SU-DHL-6 (cell line): ENCODE measurements at regions not wholly inside any gene's neighbourhood (a gene's known extent, or its start where the extent isn't known, plus 50 kb on each side); places are given as distances from the start of the nearest gene placed in this dataset.

ENCODE experiments used
- H2AFZ ChIP-seq: fragments of 200-600 bp; sonication (generic); 2 replicates; pipeline ENCODE4 v1.6.1; 2014; ENCODE audit warnings: low read depth, mild to moderate bottlenecking, moderate library complexity, mixed read lengths, antibody characterized with exemption, low read length; ENCODE audit not compliant: severe bottlenecking
- H3F3A ChIP-seq: fragments of 200-600 bp; shearing (Covaris generic); 2 replicates; pipeline ENCODE4 v1.6.0; 2016; ENCODE audit warnings: antibody characterized with exemption, mild to moderate bottlenecking; ENCODE audit not compliant: insufficient read depth
- H3K27ac ChIP-seq: fragments of 200-600 bp; sonication (generic); 2 replicates; pipeline ENCODE4 v1.5.1; 2016; ENCODE audit warnings: low read depth, mild to moderate bottlenecking, low read length, moderate library complexity, mixed read lengths
- H3K27me3 ChIP-seq: fragments of 200-600 bp; sonication (generic), shearing (Covaris generic); 2 replicates; pipeline ENCODE4 v1.6.0; 2014; ENCODE audit warnings: mild to moderate bottlenecking, low read length
- H3K36me3 ChIP-seq: fragments of 200-600 bp; sonication (generic); 2 replicates; pipeline ENCODE4 v1.6.1; 2014; ENCODE audit warnings: mild to moderate bottlenecking, low read length, mixed read lengths
- H3K4me2 ChIP-seq: fragments of 300-600, 200-600 bp; shearing (Covaris generic), sonication (generic); 2 replicates; pipeline ENCODE4 v1.6.0; 2014; ENCODE audit warnings: low read length, low read depth, mild to moderate bottlenecking; ENCODE audit not compliant: poor library complexity, severe bottlenecking
- H3K4me3 ChIP-seq: fragments of 200-600 bp; sonication (generic); 2 replicates; pipeline ENCODE4 v1.5.1; 2014; ENCODE audit warnings: antibody characterized with exemption, low read length, mild to moderate bottlenecking, mixed read lengths; ENCODE audit not compliant: insufficient read depth, poor library complexity, severe bottlenecking
- H3K79me2 ChIP-seq: fragments of 200-600 bp; sonication (generic); 2 replicates; pipeline ENCODE4 v1.6.1; 2014; ENCODE audit warnings: mild to moderate bottlenecking, low read length, moderate library complexity; ENCODE audit not compliant: insufficient read depth
- H3K9ac ChIP-seq: fragments of 200-600 bp; sonication (generic); 2 replicates; pipeline ENCODE4 v1.7.0; 2014; ENCODE audit warnings: mild to moderate bottlenecking, low read length
- H3K9me2 ChIP-seq: fragments of 200-600 bp; sonication (generic); replicated peaks from 2 replicates; pipeline ENCODE4 v1.6.1; 2014; ENCODE audit warnings: low read length; ENCODE audit not compliant: insufficient read depth
- H3K9me3 ChIP-seq: fragments of 200-600 bp; sonication (generic); 2 replicates; pipeline ENCODE4 v1.6.1; 2014; ENCODE audit warnings: low read length, mixed read lengths; ENCODE audit not compliant: insufficient read depth
- H4K20me1 ChIP-seq: fragments of 200-600 bp; sonication (generic); 2 replicates; pipeline ENCODE4 v1.6.1; 2014; ENCODE audit warnings: low read depth, mild to moderate bottlenecking, antibody characterized with exemption, low read length, moderate library complexity, mixed read lengths
- EZH2phosphoT487 ChIP-seq: fragments of 200-600 bp; sonication (generic), shearing (Covaris generic); conservative IDR thresholded peaks from 2 replicates; pipeline ENCODE4 v1.6.1; 2018; ENCODE audit warnings: mild to moderate bottlenecking, antibody characterized with exemption, low read length, moderate library complexity, mixed read lengths
- TF ChIP-seq, protein P1 (sequence below): fragments of 200-600 bp; sonication (generic); IDR thresholded peaks from one replicate; pipeline ENCODE4 v1.5.1; 2017; ENCODE audit warnings: antibody characterized with exemption, mild to moderate bottlenecking, low read length, moderate library complexity; ENCODE audit not compliant: insufficient read depth, poor library complexity, severe bottlenecking

DNA sequence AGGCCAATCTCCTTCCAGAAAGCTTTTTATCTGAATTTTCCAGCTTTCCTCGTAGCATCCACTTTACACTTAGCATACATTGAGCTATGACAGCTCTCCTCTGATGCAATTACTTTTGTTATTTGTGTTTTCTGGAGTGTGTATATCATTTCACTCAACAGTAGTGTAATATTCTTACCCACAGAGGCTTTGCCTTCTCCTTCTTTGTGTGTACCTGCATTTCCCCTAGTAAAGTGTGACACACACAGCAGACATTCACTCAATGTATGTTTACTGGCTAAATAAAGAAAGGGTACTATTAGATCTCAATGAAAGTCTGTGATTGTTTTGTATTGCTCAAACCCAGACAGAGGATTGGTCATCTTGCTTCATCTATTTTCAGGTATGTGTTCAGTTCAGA lies 193.7 kb upstream of the MEX3C start:
- no peak for TF ChIP-seq EZH2phosphoT487
- TF ChIP-seq, protein P1, sequence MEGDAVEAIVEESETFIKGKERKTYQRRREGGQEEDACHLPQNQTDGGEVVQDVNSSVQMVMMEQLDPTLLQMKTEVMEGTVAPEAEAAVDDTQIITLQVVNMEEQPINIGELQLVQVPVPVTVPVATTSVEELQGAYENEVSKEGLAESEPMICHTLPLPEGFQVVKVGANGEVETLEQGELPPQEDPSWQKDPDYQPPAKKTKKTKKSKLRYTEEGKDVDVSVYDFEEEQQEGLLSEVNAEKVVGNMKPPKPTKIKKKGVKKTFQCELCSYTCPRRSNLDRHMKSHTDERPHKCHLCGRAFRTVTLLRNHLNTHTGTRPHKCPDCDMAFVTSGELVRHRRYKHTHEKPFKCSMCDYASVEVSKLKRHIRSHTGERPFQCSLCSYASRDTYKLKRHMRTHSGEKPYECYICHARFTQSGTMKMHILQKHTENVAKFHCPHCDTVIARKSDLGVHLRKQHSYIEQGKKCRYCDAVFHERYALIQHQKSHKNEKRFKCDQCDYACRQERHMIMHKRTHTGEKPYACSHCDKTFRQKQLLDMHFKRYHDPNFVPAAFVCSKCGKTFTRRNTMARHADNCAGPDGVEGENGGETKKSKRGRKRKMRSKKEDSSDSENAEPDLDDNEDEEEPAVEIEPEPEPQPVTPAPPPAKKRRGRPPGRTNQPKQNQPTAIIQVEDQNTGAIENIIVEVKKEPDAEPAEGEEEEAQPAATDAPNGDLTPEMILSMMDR = no peak
- no peaks in the 10 kb centered on the region for H3F3A ChIP-seq
- no peaks in the 10 kb centered on the region for H3K27me3 ChIP-seq
- H2AFZ ChIP-seq = no peak overlapping the region
- H3K4me3 ChIP-seq = no peak overlapping the region
- no peaks in the 10 kb centered on the region for H3K36me3 ChIP-seq
- H3K9me3 ChIP-seq = no peaks in the 10 kb centered on the region
- no peaks in the 10 kb centered on the region for H4K20me1 ChIP-seq
- no peaks in the 10 kb centered on the region for H3K79me2 ChIP-seq
- no peaks in the 10 kb centered on the region for H3K9me2 ChIP-seq
- no peak overlapping the region for H3K27ac ChIP-seq
- no peak overlapping the region for H3K4me2 ChIP-seq
- no peak overlapping the region for H3K9ac ChIP-seq

DNA sequence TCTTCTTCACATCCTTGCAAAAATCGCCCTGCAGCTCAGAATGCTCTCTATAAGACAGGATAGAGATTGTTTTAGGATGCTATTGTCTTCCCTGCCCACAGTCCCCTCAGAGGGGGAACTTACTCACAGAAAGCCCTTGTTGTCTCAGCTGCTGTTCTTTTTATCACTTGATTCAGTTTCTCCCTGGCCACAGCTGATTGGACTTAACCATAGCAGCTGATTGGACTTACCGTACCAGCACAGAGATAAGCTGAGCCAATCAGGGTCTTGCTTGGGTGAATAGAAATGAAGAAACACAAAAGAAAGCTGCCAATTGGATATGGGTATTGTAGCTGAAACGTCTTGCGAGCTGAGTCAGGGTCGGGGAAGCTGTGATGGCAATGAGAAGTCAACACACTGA lies 194.2 kb upstream of the MEX3C start:
- Histone ChIP-seq H3K4me2 (no peak overlapping the region), H3K9me3 (no peaks in the 10 kb centered on the region), H3K79me2 (no peaks in the 10 kb centered on the region), H3K27ac (no peak overlapping the region), H3F3A (no peaks in the 10 kb centered on the region), H4K20me1 (no peaks in the 10 kb centered on the region), H3K27me3 (no peaks in the 10 kb centered on the region), H3K4me3 (no peak overlapping the region), H2AFZ (no peak overlapping the region), H3K9ac (no peak overlapping the region), H3K36me3 (no peaks in the 10 kb centered on the region), H3K9me2 (no peaks in the 10 kb centered on the region)
- TF ChIP-seq, protein P1 = no peak
- TF ChIP-seq EZH2phosphoT487 = no peak

DNA sequence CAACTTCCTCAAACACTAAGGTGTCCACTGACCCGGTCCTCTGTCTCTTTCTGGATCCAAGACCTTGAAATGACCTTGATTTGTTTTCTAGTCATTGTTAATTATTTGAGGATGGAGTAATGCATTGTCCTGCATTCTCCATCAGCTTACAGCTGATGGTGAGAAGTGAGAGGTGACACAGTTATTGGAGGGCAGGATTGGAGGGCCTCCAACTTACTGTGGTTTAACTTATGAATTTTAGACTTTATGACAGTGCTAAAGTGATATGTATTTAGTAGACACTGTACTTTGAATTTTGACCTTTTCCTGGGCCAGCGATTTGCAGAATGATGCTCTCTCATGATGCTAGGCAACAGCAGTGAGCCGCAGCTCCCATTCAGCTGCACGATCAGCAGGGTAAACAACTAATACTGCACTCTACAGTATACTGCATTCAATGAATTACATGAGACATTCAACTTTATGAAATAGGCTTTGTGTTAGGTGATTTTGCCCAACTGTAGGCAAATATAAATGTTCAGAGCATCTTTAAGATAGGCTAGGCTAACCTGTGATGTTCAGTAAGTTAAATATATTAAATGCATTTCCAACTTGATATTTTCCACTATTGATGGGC lies 200.0 kb upstream of the MEX3C start:
- Histone ChIP-seq H4K20me1 (no peaks in the 10 kb centered on the region), H3K4me2 (no peak overlapping the region), H2AFZ (no peak overlapping the region), H3K9me3 (no peaks in the 10 kb centered on the region), H3K9me2 (no peaks in the 10 kb centered on the region), H3F3A (no peaks in the 10 kb centered on the region), H3K27ac (no peak overlapping the region), H3K9ac (no peak overlapping the region), H3K4me3 (no peak overlapping the region), H3K27me3 (no peaks in the 10 kb centered on the region), H3K36me3 (no peaks in the 10 kb centered on the region), H3K79me2 (no peaks in the 10 kb centered on the region)
- TF ChIP-seq EZH2phosphoT487 = no peak
- TF ChIP-seq, protein P1 = no peak

DNA sequence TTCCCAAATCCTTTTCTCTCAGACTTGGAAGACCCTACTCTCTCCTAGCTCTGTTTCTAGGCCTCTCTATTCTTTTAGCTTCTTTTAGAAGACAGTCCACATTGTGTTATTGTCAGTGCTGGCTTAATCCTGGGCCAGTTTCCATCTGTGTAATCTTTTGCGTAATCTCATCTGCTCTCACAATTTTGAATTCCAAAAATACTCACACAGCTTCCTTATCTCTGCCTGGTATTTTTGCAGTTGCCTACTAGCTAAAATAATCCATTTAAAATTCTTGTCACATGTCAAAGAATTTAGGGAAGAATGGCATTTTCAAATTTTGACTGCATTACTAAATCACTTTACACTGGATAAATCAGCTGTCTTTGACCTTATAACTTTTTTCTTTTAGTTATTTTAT lies 200.6 kb upstream of the MEX3C start:
- Histone ChIP-seq H3K9me3 (no peaks in the 10 kb centered on the region), H3F3A (no peaks in the 10 kb centered on the region), H3K9me2 (no peaks in the 10 kb centered on the region), H4K20me1 (no peaks in the 10 kb centered on the region), H3K36me3 (no peaks in the 10 kb centered on the region), H3K79me2 (no peaks in the 10 kb centered on the region), H3K27ac (no peak overlapping the region), H3K9ac (no peak overlapping the region), H3K4me2 (no peak overlapping the region), H3K27me3 (no peaks in the 10 kb centered on the region), H3K4me3 (no peak overlapping the region), H2AFZ (no peak overlapping the region)
- TF ChIP-seq, protein P1 = no peak
- no peak for TF ChIP-seq EZH2phosphoT487
